ENCODE measurements at regions not wholly inside any gene's neighbourhood (a gene's known extent, or its start where the extent isn't known, plus 50 kb on each side); places are given as distances from the start of the nearest gene placed in this dataset.

DNA sequence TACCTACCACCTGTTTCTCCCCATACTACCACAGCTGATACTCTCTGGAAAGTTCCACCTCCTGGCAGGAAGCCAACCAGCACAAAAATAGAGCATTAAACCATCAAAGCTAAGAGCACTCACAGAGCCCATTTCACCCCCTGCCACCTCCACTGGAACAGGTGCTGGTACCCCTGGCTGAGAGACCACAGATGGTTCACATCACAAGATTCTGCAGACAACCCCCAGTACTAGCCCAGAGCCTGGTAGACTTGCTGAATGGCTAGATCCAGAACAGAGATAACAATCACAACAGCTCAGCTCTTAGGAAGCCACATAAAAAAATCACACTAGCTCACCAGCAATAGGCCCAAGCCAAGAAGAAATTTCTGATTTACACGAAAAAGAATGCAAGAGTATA is 855.2 kb downstream of the FSCB start:
- ChIA-PET POLR2A (no interaction called here), CTCF (no interaction called here)
- H3K36me3 ChIP-seq (ENCODE audit: control insufficient read depth, insufficient read depth, low read length) = no peaks in the 10 kb centered on the region
- TF ChIP-seq POLR2AphosphoS5 (IDR thresholded peaks at IDR 0.05; ENCODE audit: low read depth, low read length) (no peak), SIN3A (IDR thresholded peaks at IDR 0.05; ENCODE audit: borderline replicate concordance, insufficient read depth, low read depth, low read length) (no peak), CTCF (IDR thresholded peaks at IDR 0.05) (no peak), TCF7L2 (IDR thresholded peaks at IDR 0.05; ENCODE audit: low read depth, low read length) (no peak)
- TF ChIP-seq, protein P1, sequence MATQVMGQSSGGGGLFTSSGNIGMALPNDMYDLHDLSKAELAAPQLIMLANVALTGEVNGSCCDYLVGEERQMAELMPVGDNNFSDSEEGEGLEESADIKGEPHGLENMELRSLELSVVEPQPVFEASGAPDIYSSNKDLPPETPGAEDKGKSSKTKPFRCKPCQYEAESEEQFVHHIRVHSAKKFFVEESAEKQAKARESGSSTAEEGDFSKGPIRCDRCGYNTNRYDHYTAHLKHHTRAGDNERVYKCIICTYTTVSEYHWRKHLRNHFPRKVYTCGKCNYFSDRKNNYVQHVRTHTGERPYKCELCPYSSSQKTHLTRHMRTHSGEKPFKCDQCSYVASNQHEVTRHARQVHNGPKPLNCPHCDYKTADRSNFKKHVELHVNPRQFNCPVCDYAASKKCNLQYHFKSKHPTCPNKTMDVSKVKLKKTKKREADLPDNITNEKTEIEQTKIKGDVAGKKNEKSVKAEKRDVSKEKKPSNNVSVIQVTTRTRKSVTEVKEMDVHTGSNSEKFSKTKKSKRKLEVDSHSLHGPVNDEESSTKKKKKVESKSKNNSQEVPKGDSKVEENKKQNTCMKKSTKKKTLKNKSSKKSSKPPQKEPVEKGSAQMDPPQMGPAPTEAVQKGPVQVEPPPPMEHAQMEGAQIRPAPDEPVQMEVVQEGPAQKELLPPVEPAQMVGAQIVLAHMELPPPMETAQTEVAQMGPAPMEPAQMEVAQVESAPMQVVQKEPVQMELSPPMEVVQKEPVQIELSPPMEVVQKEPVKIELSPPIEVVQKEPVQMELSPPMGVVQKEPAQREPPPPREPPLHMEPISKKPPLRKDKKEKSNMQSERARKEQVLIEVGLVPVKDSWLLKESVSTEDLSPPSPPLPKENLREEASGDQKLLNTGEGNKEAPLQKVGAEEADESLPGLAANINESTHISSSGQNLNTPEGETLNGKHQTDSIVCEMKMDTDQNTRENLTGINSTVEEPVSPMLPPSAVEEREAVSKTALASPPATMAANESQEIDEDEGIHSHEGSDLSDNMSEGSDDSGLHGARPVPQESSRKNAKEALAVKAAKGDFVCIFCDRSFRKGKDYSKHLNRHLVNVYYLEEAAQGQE (IDR thresholded peaks at IDR 0.05; ENCODE audit: insufficient read depth in 1 of 2, low read depth in 2 of 2, low read length in 1 of 2) = no peak
- no TSS peak for BruUV-seq (replicated peaks)
- no peaks in the 10 kb centered on the region for H3K4me1 ChIP-seq (ENCODE audit: control insufficient read depth, insufficient read depth, low read length)
- no peak overlapping the region for H3K4me3 ChIP-seq (ENCODE audit: low read depth in 2 of 2, low read length in 2 of 2)
- H3K9me3 ChIP-seq (ENCODE audit: control insufficient read depth, insufficient read depth, low read depth, low read length) = no peaks in the 10 kb centered on the region
- H3K27ac ChIP-seq (ENCODE audit: low read length) = no peak overlapping the region
- DNase-seq (ENCODE audit: low read depth, low spot score) (no peak), ATAC-seq (no peak)
- in situ Hi-C loops (cut with HindIII; ENCODE audit: low pct_unique_long_range_greater_than_20kb, low sequenced_read_pairs) (no loop called here), intact Hi-C loops (cut with micrococcal nuclease; ENCODE audit: unreplicated experiment) (no loop called here)
- no peaks in the 10 kb centered on the region for H3K27me3 ChIP-seq (ENCODE audit: control insufficient read depth, insufficient read depth, low read length)

DNA sequence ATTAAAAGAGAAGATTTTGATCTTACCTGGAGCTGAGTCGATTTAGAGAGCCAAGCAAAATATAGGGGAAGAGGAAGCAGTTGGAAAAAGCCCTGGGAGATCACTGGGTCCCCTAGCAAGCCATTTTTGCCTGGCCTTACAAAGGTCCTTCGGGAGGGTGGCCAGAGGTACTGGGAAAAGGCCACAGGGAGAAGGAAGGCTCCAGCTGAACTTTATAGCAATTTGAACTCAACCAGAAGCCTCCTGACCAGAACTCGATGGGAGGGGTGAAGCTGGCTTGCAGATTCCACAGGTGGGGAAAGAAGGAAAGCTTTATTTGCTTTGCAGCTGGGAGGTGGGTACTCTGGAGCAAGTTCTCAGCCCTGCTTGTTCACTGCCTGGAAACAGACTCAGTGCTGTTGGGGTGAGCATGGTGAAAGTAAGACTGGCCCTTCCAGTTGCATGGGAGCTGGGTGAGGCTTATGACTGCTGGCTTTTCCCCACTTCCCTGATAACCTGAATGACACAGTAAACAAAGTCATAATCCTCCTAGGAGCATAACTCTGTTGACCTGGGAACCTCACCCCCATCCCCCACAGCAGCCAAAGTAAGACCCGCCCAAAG is 855.8 kb downstream of the FSCB start:
- no peaks in the 10 kb centered on the region for H3K9me3 ChIP-seq (ENCODE audit: control insufficient read depth, insufficient read depth, low read depth, low read length)
- BruUV-seq (replicated peaks) = no TSS peak
- H3K36me3 ChIP-seq (ENCODE audit: control insufficient read depth, insufficient read depth, low read length) = no peaks in the 10 kb centered on the region
- POLR2A ChIA-PET = no interaction called here
- no peak overlapping the region for H3K4me3 ChIP-seq (ENCODE audit: low read depth in 2 of 2, low read length in 2 of 2)
- intact Hi-C loops (cut with micrococcal nuclease; ENCODE audit: unreplicated experiment) (no loop called here), in situ Hi-C loops (cut with HindIII; ENCODE audit: low pct_unique_long_range_greater_than_20kb, low sequenced_read_pairs) (no loop called here)
- no peak overlapping the region for H3K27ac ChIP-seq (ENCODE audit: low read length)
- TF ChIP-seq TCF7L2 (IDR thresholded peaks at IDR 0.05; ENCODE audit: low read depth, low read length) (no peak), CTCF (IDR thresholded peaks at IDR 0.05) (no peak), SIN3A (IDR thresholded peaks at IDR 0.05; ENCODE audit: borderline replicate concordance, insufficient read depth, low read depth, low read length) (no peak), POLR2AphosphoS5 (IDR thresholded peaks at IDR 0.05; ENCODE audit: low read depth, low read length) (no peak)
- TF ChIP-seq, protein P1 (IDR thresholded peaks at IDR 0.05; ENCODE audit: insufficient read depth in 1 of 2, low read depth in 2 of 2, low read length in 1 of 2) = no peak
- DNase-seq (ENCODE audit: low read depth, low spot score) (no peak), ATAC-seq (no peak)
- H3K4me1 ChIP-seq (ENCODE audit: control insufficient read depth, insufficient read depth, low read length) = no peaks in the 10 kb centered on the region
- no peaks in the 10 kb centered on the region for H3K27me3 ChIP-seq (ENCODE audit: control insufficient read depth, insufficient read depth, low read length)
- CTCF ChIA-PET = no interaction called here

All from Panc1 (cell line).